ENCODE measurements at regions not wholly inside any gene's neighbourhood (a gene's known extent, or its start where the extent isn't known, plus 50 kb on each side); places are given as distances from the start of the nearest gene placed in this dataset.

DNA sequence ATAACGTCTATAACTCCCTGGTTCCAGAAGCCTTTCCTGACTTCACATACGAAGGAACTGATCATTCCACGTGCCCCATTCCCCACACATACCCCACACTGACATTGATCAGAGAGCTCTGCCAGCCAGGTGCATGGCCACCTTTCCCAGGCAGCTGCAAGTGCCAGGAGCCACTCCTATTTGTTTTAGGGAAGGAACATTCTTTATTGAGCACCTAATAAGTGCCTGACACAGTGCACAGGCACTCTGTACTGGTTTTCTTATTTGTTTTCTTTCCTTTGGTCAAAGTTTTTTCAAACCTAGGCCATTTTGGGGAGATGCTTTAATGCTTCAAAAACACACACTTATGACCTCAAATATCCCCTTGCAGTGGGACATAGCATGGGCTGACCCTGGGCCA is 50.0 kb downstream of the PITPNM2 start:
- no CpG with 5 or more reads among the region's 3 CpGs for WGBS (ENCODE audit: extremely low coverage, insufficient read length, low lambda C conversion rate)
- no peak for DNase-seq
- no peak overlapping the region for H3K4ac ChIP-seq (ENCODE audit: low read depth, low read length)
- H3K14ac ChIP-seq (ENCODE audit: insufficient read depth, low read length) = no peak overlapping the region
- no peak overlapping the region for H2BK120ac ChIP-seq (ENCODE audit: low read depth, low read length, poor library complexity, severe bottlenecking)
- H3T11ph ChIP-seq (ENCODE audit: low read length) = no peak overlapping the region
- H3K4me1 ChIP-seq (ENCODE audit: insufficient read depth, low read length) = peaks cover 9% of the 10 kb centered on the region; the same call in 1 of the 2 replicates
- no peak overlapping the region for H2BK15ac ChIP-seq (ENCODE audit: low read depth, low read length)
- Mint-ChIP-seq H3K27me3 (ENCODE audit: low read depth) (peaks cover 11% of the 10 kb centered on the region), H3K4me3 (no peak overlapping the region), H3K4me1 (peaks cover 43 to 44% of the 10 kb centered on the region in 2 experiments), H3K36me3 (ENCODE audit: insufficient read depth in 1 of 3, low read depth in 3 of 3) (no peaks in the 10 kb centered on the region; a peak in 1 of 7 replicates), H3K9me3 (no peaks in the 10 kb centered on the region; a peak in 1 of 5 replicates), H3K27ac (no peak overlapping the region)
- H3K27ac ChIP-seq (ENCODE audit: insufficient read length, low read depth, low read length) = no peak overlapping the region
- H2BK5ac ChIP-seq (ENCODE audit: insufficient read length, low read length) = no peak overlapping the region
- no peak overlapping the region for H2BK20ac ChIP-seq (ENCODE audit: low read depth, low read length, poor library complexity, severe bottlenecking)
- no peak overlapping the region for H3K4me2 ChIP-seq (ENCODE audit: insufficient read depth, insufficient read length, low read length)
- no peak overlapping the region for H2BK12ac ChIP-seq (ENCODE audit: insufficient read length, low read depth, low read length)
- H3K23ac ChIP-seq (ENCODE audit: insufficient read length, low read depth, low read length) = no peak overlapping the region
- H3K18ac ChIP-seq (ENCODE audit: insufficient read length, low read depth, low read length) = no peak overlapping the region
- no peaks in the 10 kb centered on the region for H3K27me3 ChIP-seq (ENCODE audit: insufficient read depth, low read length)
- H3K9ac ChIP-seq (ENCODE audit: extremely low read depth, insufficient read length, low read length) = no peak overlapping the region
- no peak overlapping the region for H2AFZ ChIP-seq (ENCODE audit: low read length)
- no peak overlapping the region for H3K56ac ChIP-seq (ENCODE audit: insufficient read length, low read depth, low read length)
- TF ChIP-seq, protein P1, sequence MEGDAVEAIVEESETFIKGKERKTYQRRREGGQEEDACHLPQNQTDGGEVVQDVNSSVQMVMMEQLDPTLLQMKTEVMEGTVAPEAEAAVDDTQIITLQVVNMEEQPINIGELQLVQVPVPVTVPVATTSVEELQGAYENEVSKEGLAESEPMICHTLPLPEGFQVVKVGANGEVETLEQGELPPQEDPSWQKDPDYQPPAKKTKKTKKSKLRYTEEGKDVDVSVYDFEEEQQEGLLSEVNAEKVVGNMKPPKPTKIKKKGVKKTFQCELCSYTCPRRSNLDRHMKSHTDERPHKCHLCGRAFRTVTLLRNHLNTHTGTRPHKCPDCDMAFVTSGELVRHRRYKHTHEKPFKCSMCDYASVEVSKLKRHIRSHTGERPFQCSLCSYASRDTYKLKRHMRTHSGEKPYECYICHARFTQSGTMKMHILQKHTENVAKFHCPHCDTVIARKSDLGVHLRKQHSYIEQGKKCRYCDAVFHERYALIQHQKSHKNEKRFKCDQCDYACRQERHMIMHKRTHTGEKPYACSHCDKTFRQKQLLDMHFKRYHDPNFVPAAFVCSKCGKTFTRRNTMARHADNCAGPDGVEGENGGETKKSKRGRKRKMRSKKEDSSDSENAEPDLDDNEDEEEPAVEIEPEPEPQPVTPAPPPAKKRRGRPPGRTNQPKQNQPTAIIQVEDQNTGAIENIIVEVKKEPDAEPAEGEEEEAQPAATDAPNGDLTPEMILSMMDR (conservative IDR thresholded peaks at IDR 0.05) = no peak
- no peak overlapping the region for H4K8ac ChIP-seq (replicated peaks; ENCODE audit: insufficient read length, low read depth, low read length)
- no peaks in the 10 kb centered on the region for H3K9me3 ChIP-seq (ENCODE audit: control insufficient read depth, low read depth, low read length)
- no peak overlapping the region for H2AK5ac ChIP-seq (ENCODE audit: insufficient read length, low read length)
- H4K5ac ChIP-seq (ENCODE audit: insufficient read length, low read depth, low read length) = no peak overlapping the region
- no peaks in the 10 kb centered on the region for H3K79me1 ChIP-seq (ENCODE audit: insufficient read depth, low read depth, low read length, poor library complexity, severe bottlenecking)
- no peak overlapping the region for H4K91ac ChIP-seq (ENCODE audit: insufficient read length, low read depth, low read length)
- H3K79me2 ChIP-seq (ENCODE audit: insufficient read depth, low read length) = no peaks in the 10 kb centered on the region
- H3K23me2 ChIP-seq (ENCODE audit: insufficient read length, low read depth, low read length, poor library complexity, severe bottlenecking) = no peaks in the 10 kb centered on the region
- no peaks in the 10 kb centered on the region for H4K20me1 ChIP-seq (ENCODE audit: control insufficient read depth, insufficient read depth, insufficient read length)
